IPS-18a (cell line): ENCODE measurements at regions not wholly inside any gene's neighbourhood (a gene's known extent, or its start where the extent isn't known, plus 50 kb on each side); places are given as distances from the start of the nearest gene placed in this dataset.

Experiments
- H3K27ac ChIP-seq: one replicate; pipeline ENCODE4 v1.5.1; 2013; ENCODE audit warnings: low read length
- H3K27me3 ChIP-seq: one replicate; pipeline ENCODE4 v1.6.1; 2013; ENCODE audit warnings: mild to moderate bottlenecking, low read length; ENCODE audit not compliant: control insufficient read depth, insufficient read depth
- H3K36me3 ChIP-seq: one replicate; pipeline ENCODE4 v1.6.1; 2013; ENCODE audit warnings: low read depth, low read length; ENCODE audit not compliant: control insufficient read depth
- H3K4me1 ChIP-seq: one replicate; pipeline ENCODE4 v1.6.1; 2013; ENCODE audit warnings: low read depth, low read length; ENCODE audit not compliant: control insufficient read depth
- H3K4me3 ChIP-seq: one replicate; pipeline ENCODE4 v1.5.1; 2013; ENCODE audit warnings: low read length
- H3K9ac ChIP-seq: one replicate; pipeline ENCODE4 v1.6.1; 2013; ENCODE audit warnings: mild to moderate bottlenecking, low read length, moderate library complexity
- H3K9me3 ChIP-seq: one replicate; pipeline ENCODE4 v1.6.1; 2013; ENCODE audit warnings: low read depth, low read length; ENCODE audit not compliant: control insufficient read depth

- H3K27me3 ChIP-seq: no peaks in the 10 kb centered on the region
- no peak overlapping the region for H3K9ac ChIP-seq
- no peak overlapping the region for H3K4me3 ChIP-seq
- no peaks in the 10 kb centered on the region for H3K36me3 ChIP-seq
- H3K27ac ChIP-seq: no peak overlapping the region
- no peaks in the 10 kb centered on the region for H3K4me1 ChIP-seq
- H3K9me3 ChIP-seq: no peaks in the 10 kb centered on the region
These were observed 1662.1 kb upstream of the TENM3 start for GRCh38 chr4:180581061-180581460.

- Histone ChIP-seq H3K4me3 (no peak overlapping the region), H3K9ac (no peak overlapping the region), H3K27me3 (no peaks in the 10 kb centered on the region), H3K9me3 (no peaks in the 10 kb centered on the region), H3K27ac (no peak overlapping the region), H3K4me1 (no peaks in the 10 kb centered on the region), H3K36me3 (no peaks in the 10 kb centered on the region)
These were observed 1655.8 kb upstream of the TENM3 start for GRCh38 chr4:180587379-180587778.

GRCh38 chr4:180589575-180589974 is 1653.6 kb upstream of the TENM3 start:
- H3K4me3 ChIP-seq: no peak overlapping the region
- no peaks in the 10 kb centered on the region for H3K27me3 ChIP-seq
- no peaks in the 10 kb centered on the region for H3K4me1 ChIP-seq
- no peak overlapping the region for H3K9ac ChIP-seq
- no peaks in the 10 kb centered on the region for H3K36me3 ChIP-seq
- H3K27ac ChIP-seq: no peak overlapping the region
- H3K9me3 ChIP-seq: no peaks in the 10 kb centered on the region

- Histone ChIP-seq H3K9ac (no peak overlapping the region), H3K9me3 (no peaks in the 10 kb centered on the region), H3K27me3 (no peaks in the 10 kb centered on the region), H3K36me3 (no peaks in the 10 kb centered on the region), H3K4me3 (no peak overlapping the region), H3K27ac (no peak overlapping the region), H3K4me1 (no peaks in the 10 kb centered on the region)
These were observed 1646.2 kb upstream of the TENM3 start for GRCh38 chr4:180596888-180597483.

GRCh38 chr4:180598281-180598680 is 1644.9 kb upstream of the TENM3 start:
- Histone ChIP-seq H3K4me1 (no peaks in the 10 kb centered on the region), H3K9me3 (no peaks in the 10 kb centered on the region), H3K27me3 (no peaks in the 10 kb centered on the region), H3K27ac (no peak overlapping the region), H3K9ac (no peak overlapping the region), H3K4me3 (no peak overlapping the region), H3K36me3 (no peaks in the 10 kb centered on the region)

- no peaks in the 10 kb centered on the region for H3K27me3 ChIP-seq
- H3K9ac ChIP-seq: no peak overlapping the region
- H3K4me3 ChIP-seq: no peak overlapping the region
- no peaks in the 10 kb centered on the region for H3K36me3 ChIP-seq
- no peaks in the 10 kb centered on the region for H3K9me3 ChIP-seq
- no peaks in the 10 kb centered on the region for H3K4me1 ChIP-seq
- H3K27ac ChIP-seq: no peak overlapping the region
These were observed 1639.4 kb upstream of the TENM3 start for GRCh38 chr4:180603791-180604190.

- H3K9ac ChIP-seq: no peak overlapping the region
- H3K4me3 ChIP-seq: no peak overlapping the region
- H3K9me3 ChIP-seq: no peaks in the 10 kb centered on the region
- no peak overlapping the region for H3K27ac ChIP-seq
- H3K36me3 ChIP-seq: no peaks in the 10 kb centered on the region
- no peaks in the 10 kb centered on the region for H3K27me3 ChIP-seq
- no peaks in the 10 kb centered on the region for H3K4me1 ChIP-seq
These were observed 1632.9 kb upstream of the TENM3 start for GRCh38 chr4:180610324-180610723.

- Histone ChIP-seq H3K4me1 (peaks cover 7% of the 10 kb centered on the region), H3K9ac (no peak overlapping the region), H3K4me3 (no peak overlapping the region), H3K27me3 (no peaks in the 10 kb centered on the region), H3K9me3 (no peaks in the 10 kb centered on the region), H3K36me3 (no peaks in the 10 kb centered on the region), H3K27ac (no peak overlapping the region)
These were observed 1627.5 kb upstream of the TENM3 start for GRCh38 chr4:180615746-180616145.

GRCh38 chr4:180617196-180617595 is 1626.0 kb upstream of the TENM3 start:
- H3K27me3 ChIP-seq: no peaks in the 10 kb centered on the region
- no peak overlapping the region for H3K27ac ChIP-seq
- H3K9ac ChIP-seq: no peak overlapping the region
- H3K36me3 ChIP-seq: no peaks in the 10 kb centered on the region
- no peak overlapping the region for H3K4me3 ChIP-seq
- peaks cover 7% of the 10 kb centered on the region for H3K4me1 ChIP-seq
- no peaks in the 10 kb centered on the region for H3K9me3 ChIP-seq

- Histone ChIP-seq H3K4me1 (peaks cover 7% of the 10 kb centered on the region), H3K27me3 (no peaks in the 10 kb centered on the region), H3K27ac (no peak overlapping the region), H3K9me3 (no peaks in the 10 kb centered on the region), H3K9ac (no peak overlapping the region), H3K36me3 (no peaks in the 10 kb centered on the region), H3K4me3 (no peak overlapping the region)
These were observed 1624.8 kb upstream of the TENM3 start for GRCh38 chr4:180618396-180618795.

GRCh38 chr4:180619440-180619839 is 1623.8 kb upstream of the TENM3 start:
- Histone ChIP-seq H3K36me3 (no peaks in the 10 kb centered on the region), H3K4me3 (no peak overlapping the region), H3K4me1 (peaks cover 7% of the 10 kb centered on the region), H3K27me3 (no peaks in the 10 kb centered on the region), H3K27ac (no peak overlapping the region), H3K9me3 (no peaks in the 10 kb centered on the region), H3K9ac (no peak overlapping the region)

GRCh38 chr4:180622254-180622653 is 1620.9 kb upstream of the TENM3 start:
- Histone ChIP-seq H3K27ac (no peak overlapping the region), H3K27me3 (no peaks in the 10 kb centered on the region), H3K9ac (no peak overlapping the region), H3K4me3 (no peak overlapping the region), H3K36me3 (no peaks in the 10 kb centered on the region), H3K4me1 (peaks cover 3% of the 10 kb centered on the region), H3K9me3 (no peaks in the 10 kb centered on the region)
